HS-27A (cell line): ENCODE measurements at regions not wholly inside any gene's neighbourhood (a gene's known extent, or its start where the extent isn't known, plus 50 kb on each side); places are given as distances from the start of the nearest gene placed in this dataset.

Source experiments
- DNase-seq: peaks from one replicate; pipeline ENCODE4 v3.0.0-alpha.2; 2012; ENCODE audit warnings: low read depth, missing footprints

GRCh38 chr15:38696109-38696727 is 131.6 kb upstream of the RASGRP1 start:
- no peak for DNase-seq

DNA sequence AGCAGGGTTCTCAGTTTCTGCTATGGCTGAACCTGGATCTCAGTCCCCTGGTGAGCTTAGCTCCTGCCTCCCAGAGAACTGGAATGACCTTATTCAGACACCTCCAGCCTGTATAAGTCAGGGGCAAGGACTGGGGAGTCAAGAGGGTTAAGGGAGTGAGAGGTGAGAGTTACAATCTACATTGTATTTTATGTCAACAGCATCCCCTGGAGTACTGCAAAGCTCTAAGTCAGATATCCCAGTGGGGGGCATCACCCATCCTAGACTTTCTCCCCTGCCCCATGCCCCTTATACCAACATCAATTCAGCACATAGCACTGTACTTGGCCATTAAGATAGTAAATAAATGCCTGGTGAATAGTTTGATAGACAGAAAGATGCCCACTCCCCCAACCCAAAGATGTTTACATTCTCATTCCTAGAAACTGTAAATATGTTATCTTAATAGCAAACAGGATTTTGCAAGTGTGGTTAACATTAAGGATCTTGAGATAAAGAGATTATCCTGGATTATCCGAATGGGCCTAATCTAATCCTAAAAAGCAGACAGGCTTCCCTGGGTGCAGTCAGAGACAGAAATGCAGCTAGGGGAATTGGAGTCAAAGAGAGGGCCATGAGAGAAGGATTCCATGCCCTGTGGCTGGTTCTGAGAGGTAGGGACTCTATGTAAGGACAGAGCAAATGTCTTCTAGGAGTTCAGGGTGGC is 132.3 kb upstream of the RASGRP1 start:
- DNase-seq, result no peak

DNA sequence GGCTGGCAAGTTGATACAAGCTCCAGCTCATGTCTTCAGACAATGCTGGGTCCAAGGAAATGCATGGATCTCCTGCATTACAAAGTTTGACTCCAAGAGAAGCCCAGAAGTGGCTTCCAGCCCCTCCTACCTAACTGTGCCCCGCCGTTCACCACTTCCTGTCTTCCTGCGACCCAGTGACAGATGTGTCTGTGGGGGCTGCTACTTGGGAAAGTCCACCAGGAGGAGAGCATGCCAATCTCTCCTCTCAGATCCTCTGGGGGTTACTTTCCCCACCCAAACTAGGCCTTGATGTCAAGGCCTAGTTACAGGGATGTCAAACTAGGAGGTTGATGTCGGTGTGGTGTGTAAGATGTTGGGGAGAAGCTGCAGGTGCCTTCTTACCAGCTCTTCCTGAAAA is 133.6 kb upstream of the RASGRP1 start:
- no peak for DNase-seq

- no peak for DNase-seq
Measured at GRCh38 chr15:38699633-38700230, 135.1 kb upstream of the RASGRP1 start.

DNA sequence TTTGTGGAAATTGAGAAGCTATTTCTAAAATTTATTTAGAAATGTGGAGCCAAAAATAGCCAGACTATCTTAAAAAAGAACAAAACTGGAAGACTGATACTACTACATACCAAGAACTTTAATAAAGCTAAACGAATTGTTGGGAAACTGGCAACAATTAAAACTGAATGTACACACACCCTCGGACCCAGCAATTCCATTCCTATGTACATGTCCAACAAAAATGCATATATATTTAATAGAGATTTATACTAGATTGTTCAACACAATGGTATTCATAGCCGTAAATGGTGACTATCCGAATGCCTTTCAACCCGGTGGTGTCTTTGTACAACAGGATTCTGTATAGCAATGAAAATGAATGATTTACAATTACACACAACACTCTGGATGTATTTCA is 136.5 kb upstream of the RASGRP1 start:
- DNase-seq, result no peak

DNA sequence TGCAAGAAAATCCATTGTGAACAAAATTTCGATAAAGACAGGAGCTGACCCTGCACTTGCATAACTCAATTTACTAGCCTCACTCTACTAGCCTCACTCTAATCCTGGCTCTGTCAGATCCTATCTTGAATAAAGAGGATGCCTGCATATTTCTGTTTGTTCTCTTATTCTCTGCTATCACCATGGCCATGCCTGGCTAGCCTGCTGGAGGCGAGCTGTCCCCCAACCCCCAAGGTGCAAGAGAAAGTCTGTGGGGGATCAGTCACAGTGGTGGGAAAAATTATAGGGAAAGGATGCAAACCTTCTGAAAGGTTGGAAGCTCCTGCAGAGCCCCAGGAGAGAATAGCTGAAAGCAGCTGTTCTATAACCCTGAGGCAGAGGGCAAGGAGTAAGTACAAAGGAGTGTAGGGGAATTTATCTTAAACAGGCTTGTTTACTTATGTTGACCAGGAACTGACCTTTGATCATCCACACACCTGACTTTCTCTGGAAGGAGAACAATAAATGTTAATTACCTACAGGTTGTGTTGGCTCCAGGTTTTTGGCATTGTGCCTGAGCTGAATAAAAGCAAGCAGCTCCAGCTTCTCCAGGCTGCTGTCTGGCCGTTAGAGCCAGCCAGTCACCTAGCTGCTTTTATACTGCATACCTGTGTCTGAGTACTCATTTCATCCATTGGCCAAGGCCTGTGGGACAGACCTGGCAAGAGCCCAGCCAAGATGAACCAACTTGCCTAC is 137.7 kb upstream of the RASGRP1 start:
- no peak for DNase-seq

DNA sequence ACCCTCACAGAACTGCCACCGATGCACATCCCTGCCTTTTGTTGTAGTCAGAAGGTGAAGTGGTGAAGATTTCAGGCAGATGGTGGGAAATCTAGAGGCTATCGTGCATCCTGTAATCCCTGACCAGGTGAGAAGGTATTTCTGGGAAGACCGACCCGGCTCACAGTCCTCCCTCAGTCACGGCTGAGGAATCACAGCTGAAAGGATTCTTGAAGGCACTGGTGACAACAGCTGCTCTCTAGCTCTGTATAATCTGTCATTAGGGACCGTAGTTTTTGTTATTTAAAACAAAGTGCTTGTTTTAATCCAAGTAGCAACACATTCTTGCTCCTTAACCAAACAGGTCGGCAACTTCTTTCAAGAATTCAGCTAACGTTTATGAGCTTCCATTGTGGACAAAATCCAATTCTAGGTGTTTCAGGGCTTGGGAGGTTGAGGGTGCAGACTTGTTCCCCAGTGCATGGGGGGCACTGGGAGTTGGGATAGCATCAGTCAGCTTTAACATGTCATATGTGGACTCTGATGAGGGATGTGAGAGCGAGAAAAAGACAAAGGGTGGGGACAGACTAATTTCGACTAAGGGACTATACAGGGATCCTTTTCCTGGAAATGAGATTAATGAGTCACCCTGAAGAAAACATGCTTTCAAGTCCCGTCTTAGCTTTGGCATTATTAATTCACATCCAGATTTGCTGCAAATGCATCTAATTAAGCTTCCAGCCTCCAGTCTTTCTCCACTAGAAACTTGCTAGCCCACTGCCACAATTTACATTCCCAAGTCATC is 141.0 kb upstream of the RASGRP1 start:
- no peak for DNase-seq

DNA sequence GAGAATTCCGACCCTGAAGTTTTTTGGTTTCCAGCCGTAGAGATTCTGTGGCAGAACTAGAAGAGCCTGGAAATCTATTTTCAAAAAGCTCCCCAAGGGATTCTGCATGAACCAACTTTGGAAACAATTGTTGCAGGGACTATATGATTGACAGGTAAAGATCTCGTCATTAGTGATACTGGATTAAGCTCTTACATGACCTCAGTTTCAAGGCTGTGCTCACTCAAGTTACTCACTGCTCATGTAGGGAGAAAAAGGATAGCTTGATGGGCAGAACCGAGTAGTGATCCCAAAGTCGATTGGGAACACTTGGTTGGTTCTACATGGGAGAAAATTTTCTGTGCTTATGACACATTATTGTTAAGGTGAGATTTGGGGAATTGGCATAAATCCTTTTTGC is 142.3 kb upstream of the RASGRP1 start:
- no peak for DNase-seq

DNA sequence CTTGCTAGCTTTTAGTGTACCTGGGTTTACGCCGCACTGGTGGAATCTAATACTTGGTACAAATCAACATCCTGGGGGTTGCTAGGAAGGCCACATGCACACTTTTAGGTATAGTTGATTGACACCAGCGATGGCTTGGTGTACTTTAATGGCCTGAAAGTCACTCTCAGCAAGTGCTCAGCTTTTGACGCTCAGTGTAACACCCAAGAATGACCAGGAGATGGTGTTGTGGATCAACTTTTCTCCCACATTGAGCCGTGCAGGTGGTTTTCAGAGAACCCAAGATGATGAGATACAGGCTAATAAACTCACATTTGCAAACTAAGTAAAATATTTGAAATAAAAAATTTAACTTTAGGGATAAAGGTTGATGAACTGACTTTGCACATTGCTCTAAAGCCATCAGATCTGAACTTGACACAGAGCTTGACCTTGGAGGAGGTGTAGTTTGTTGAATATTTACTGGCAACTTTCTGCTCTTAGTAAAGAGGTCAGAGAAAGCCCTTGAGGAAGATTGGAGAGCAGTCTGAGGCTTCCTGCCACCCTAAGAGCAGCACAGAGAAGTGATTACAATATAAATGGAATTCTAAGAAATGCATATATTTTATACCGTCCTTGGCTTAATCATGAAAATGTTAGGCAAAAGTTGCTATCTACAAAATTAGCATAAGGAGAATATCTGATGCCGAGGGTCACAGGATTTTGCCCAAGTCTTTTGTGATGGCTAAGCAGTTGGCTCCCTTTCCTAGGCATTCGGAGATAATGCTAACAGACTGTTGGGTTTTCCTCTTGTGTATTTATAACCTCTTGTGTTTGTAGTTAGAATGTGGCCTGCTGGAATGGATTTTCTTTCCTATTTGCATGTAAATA is 143.4 kb upstream of the RASGRP1 start:
- DNase-seq, result no peak

GRCh38 chr15:38708672-38709180 is 144.1 kb upstream of the RASGRP1 start:
- DNase-seq, result no peak

DNA sequence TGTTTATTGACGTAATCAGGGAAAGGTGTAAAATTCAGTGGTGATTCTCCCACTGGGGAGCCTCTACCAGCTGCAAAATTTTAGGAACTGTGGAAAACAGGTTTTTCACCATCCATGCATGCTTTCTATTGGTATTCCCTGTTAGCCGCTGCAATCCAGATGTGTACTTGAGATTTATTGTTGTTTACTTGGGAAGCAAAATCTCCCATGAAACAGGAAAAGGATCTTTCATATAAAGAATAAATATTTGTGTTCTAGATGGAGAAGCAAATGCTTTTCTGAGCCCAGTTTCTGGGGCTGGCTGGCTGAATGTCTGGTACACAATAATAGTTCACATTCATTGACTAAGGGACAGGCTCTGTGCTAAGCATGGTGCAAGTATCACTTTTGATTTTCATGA is 144.6 kb upstream of the RASGRP1 start:
- DNase-seq, result no peak

DNA sequence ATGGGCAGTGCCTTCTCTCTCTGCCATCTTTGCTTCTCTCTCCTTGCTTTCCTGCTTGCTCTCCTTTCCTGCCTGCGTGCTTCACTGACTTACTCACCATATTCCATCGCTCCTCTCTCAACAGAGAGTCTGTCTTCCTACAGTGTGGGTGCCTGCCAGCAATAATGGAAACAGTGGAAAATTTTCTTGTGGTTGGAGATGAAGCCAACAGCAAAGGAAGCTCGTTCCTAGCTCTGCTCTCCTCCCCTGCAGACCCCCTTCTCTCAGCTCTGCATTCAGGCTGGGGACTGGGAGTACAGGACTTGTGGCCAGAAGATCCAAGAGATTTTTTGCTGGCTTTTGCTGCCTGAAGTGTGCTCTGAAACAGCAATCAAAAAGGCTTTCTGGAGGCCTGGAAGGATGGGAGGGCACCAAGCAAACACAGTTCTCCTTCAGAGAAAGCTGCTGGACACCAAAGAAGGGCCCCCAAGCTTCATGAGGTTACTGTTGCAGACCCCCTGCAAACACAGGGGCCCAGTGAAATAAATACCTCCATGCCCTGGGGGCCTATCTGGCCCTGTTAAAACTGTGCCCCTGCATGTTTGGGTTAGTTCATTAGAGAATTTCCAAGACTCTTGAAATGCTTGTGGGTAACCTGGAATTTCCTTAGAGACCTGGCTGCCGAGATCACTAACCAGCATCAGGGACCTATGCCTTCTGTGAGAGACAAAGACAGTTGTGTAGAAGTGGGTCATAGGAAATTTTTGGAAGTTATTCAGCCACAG is 149.9 kb upstream of the RASGRP1 start:
- peak; percentile 68 for DNase-seq

- no peak for DNase-seq
Measured at GRCh38 chr15:38720893-38721567, 156.4 kb upstream of the RASGRP1 start.

DNA sequence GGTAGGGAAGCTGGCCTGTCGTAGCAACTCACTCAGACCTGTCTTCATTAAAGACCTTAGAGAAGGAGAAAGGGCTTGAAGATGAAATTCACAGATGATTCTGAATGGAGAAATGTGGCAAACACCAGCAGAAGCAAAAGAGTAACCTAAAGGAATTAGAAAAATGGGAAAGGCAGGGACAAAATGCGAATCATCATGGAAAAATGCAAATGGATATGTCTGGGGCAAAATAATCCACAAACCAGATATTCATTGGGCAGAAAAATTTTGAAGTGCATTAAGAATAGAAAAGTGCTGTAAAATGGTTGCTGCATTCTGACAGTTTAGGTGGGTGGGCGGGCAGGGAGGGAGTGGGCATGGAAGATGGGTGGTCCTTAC is 156.9 kb upstream of the RASGRP1 start:
- peak; percentile 17 for DNase-seq

DNA sequence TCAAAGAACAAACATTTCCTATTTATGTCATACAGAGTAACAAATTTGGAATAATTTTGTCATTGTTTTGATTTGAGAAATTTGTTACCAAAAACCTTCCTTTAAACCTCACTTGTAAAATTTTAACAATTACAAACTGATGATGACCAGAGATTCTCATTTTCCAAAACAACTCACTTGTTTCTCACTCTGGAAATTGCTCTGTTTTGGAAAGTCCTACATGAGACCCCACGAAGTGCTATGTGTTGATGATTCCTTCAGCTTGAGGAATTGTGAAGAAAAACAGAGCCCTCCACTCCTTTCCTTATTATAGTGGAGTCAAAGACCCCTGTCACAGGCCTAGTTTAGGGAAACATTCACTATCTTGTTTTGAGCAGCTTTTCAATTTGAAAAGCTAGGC is 157.6 kb upstream of the RASGRP1 start:
- DNase-seq, result no peak

- no peak for DNase-seq
Measured at GRCh38 chr15:38724827-38725226, 160.2 kb upstream of the RASGRP1 start.

DNA sequence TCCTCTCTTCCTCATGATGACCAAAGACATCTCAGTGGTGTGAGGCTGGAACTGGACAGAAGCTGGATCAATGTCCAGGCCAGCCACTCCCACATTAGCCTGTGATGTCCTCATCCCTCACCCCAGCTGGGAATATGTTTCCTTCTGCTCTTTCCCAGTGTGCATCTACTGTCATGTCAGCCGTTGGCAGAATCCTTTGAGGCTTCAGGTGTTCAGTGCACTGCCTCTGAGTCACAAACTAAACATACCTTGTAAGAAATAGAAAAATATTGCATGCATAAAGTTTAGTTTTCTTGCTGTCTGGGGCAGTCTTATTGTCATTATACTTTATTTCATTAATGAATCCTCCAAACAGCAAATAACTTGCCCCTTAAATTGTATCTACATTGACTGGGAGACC is 161.6 kb upstream of the RASGRP1 start:
- no peak for DNase-seq

- peak; percentile 8 for DNase-seq
Measured at GRCh38 chr15:38733331-38733730, 168.7 kb upstream of the RASGRP1 start.

DNA sequence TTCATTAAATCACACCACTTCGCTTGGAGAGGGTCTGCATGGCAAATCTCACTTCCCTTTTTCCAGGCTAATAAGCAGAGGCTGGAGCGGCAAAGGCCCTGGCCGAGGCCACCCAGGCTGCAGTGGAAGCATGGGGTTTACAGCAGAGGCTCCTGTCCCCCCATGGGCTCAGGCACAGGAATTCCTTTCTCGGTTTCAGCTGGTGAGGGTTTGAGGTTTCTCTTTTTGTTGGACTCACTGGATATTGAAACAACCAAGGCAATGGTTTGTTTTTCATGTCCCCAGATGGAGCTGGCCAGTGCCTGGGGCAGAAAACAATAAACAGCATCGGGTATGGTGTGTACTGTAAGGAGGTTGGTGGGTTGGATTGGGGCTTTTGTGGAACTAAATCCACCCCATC is 175.6 kb upstream of the RASGRP1 start:
- no peak for DNase-seq

GRCh38 chr15:38743147-38743546 is 178.5 kb upstream of the RASGRP1 start:
- DNase-seq, result no peak
